ENCODE measurements at regions not wholly inside any gene's neighbourhood (a gene's known extent, or its start where the extent isn't known, plus 50 kb on each side); places are given as distances from the start of the nearest gene placed in this dataset.
A peak's percentile ranks its signal among the peaks of the same experiment; 100 is the strongest.

- no peaks in the 10 kb centered on the region for H3K4me1 ChIP-seq
- DNase-seq = no peak
- no peak for TF ChIP-seq POLR2A (IDR thresholded peaks at IDR 0.05)
- TF ChIP-seq CTCF (IDR thresholded peaks at IDR 0.05) = no peak
- no peak overlapping the region for H3K27ac ChIP-seq
- no peak overlapping the region for H3K4me3 ChIP-seq
- H3K27me3 ChIP-seq = no peaks in the 10 kb centered on the region
- H3K9me3 ChIP-seq = no peaks in the 10 kb centered on the region
- no peaks in the 10 kb centered on the region for H3K36me3 ChIP-seq
These were observed 247.9 kb upstream of the ARHGAP20 start for GRCh38 chr11:110960167-110960566.

- H3K4me3 ChIP-seq = no peak overlapping the region
- H3K36me3 ChIP-seq = no peaks in the 10 kb centered on the region
- DNase-seq = no peak
- no peaks in the 10 kb centered on the region for H3K27me3 ChIP-seq
- no peak overlapping the region for H3K27ac ChIP-seq
- H3K4me1 ChIP-seq = no peaks in the 10 kb centered on the region
- H3K9me3 ChIP-seq = no peaks in the 10 kb centered on the region
- TF ChIP-seq POLR2A (IDR thresholded peaks at IDR 0.05) (no peak), CTCF (IDR thresholded peaks at IDR 0.05) (no peak)
These were observed 246.0 kb upstream of the ARHGAP20 start for GRCh38 chr11:110958216-110958615.

GRCh38 chr11:110955776-110956175 lies 243.5 kb upstream of the ARHGAP20 start:
- DNase-seq = no peak
- Histone ChIP-seq H3K36me3 (no peaks in the 10 kb centered on the region), H3K27me3 (no peaks in the 10 kb centered on the region), H3K27ac (no peak overlapping the region), H3K9me3 (no peaks in the 10 kb centered on the region), H3K4me1 (no peaks in the 10 kb centered on the region), H3K4me3 (no peak overlapping the region)
- TF ChIP-seq CTCF (IDR thresholded peaks at IDR 0.05) = no peak
- no peak for TF ChIP-seq POLR2A (IDR thresholded peaks at IDR 0.05)

- TF ChIP-seq POLR2A (IDR thresholded peaks at IDR 0.05) (no peak), CTCF (IDR thresholded peaks at IDR 0.05) (no peak)
- no peaks in the 10 kb centered on the region for H3K4me1 ChIP-seq
- no peaks in the 10 kb centered on the region for H3K27me3 ChIP-seq
- no peak overlapping the region for H3K4me3 ChIP-seq
- H3K36me3 ChIP-seq = no peaks in the 10 kb centered on the region
- H3K27ac ChIP-seq = peak overlapping the region in 3 of 4 donors; percentile 9 to 54 (median 45)
- no peaks in the 10 kb centered on the region for H3K9me3 ChIP-seq
- DNase-seq = no peak
These were observed 239.8 kb upstream of the ARHGAP20 start for GRCh38 chr11:110951950-110952503.

- H3K4me1 ChIP-seq = no peaks in the 10 kb centered on the region
- DNase-seq = no peak
- peak overlapping the region in 3 of 4 donors; percentile 9 to 54 (median 45) for H3K27ac ChIP-seq
- H3K36me3 ChIP-seq = no peaks in the 10 kb centered on the region
- no peaks in the 10 kb centered on the region for H3K9me3 ChIP-seq
- H3K4me3 ChIP-seq = no peak overlapping the region
- TF ChIP-seq CTCF (IDR thresholded peaks at IDR 0.05) (no peak), POLR2A (IDR thresholded peaks at IDR 0.05) (no peak)
- H3K27me3 ChIP-seq = no peaks in the 10 kb centered on the region
These were observed 239.1 kb upstream of the ARHGAP20 start for GRCh38 chr11:110951037-110951949.
